GM18517 (cell line): ENCODE measurements at regions not wholly inside any gene's neighbourhood (a gene's known extent, or its start where the extent isn't known, plus 50 kb on each side); places are given as distances from the start of the nearest gene placed in this dataset.
A peak's percentile ranks its signal among the peaks of the same experiment; 100 is the strongest.

Experiments
- ATAC-seq: cut with Tn5 transposase; IDR thresholded peaks from one replicate; pipeline ENCODE4 v1.9.1; 2021; ENCODE audit warnings: mild to moderate bottlenecking, moderate library complexity; ENCODE audit not compliant: unreplicated experiment

GRCh38 chr3:81931265-81932251 lies 170.1 kb upstream of the GBE1 start:
- ATAC-seq, result no peak

GRCh38 chr3:81929697-81930096 lies 168.3 kb upstream of the GBE1 start:
- no peak for ATAC-seq

GRCh38 chr3:81927811-81928210 lies 166.4 kb upstream of the GBE1 start:
- ATAC-seq, result no peak

GRCh38 chr3:81925385-81925784 lies 163.9 kb upstream of the GBE1 start:
- ATAC-seq, result no peak

- no peak for ATAC-seq
Observed at GRCh38 chr3:81923038-81923437, 161.6 kb upstream of the GBE1 start.

GRCh38 chr3:81922404-81922803 lies 161.0 kb upstream of the GBE1 start:
- ATAC-seq, result no peak

- no peak for ATAC-seq
Observed at GRCh38 chr3:81920816-81921215, 159.4 kb upstream of the GBE1 start.

GRCh38 chr3:81916890-81917289 lies 155.4 kb upstream of the GBE1 start:
- no peak for ATAC-seq

- no peak for ATAC-seq
Observed at GRCh38 chr3:81913886-81914663, 152.6 kb upstream of the GBE1 start.

- ATAC-seq, result no peak
Observed at GRCh38 chr3:81911221-81911620, 149.8 kb upstream of the GBE1 start.

GRCh38 chr3:81910244-81910852 lies 148.9 kb upstream of the GBE1 start:
- ATAC-seq, result peak; percentile 61

GRCh38 chr3:81909796-81910195 lies 148.4 kb upstream of the GBE1 start:
- no peak for ATAC-seq

- ATAC-seq, result no peak
Observed at GRCh38 chr3:81908561-81908960, 147.1 kb upstream of the GBE1 start.

- ATAC-seq, result no peak
Observed at GRCh38 chr3:81898336-81898735, 136.9 kb upstream of the GBE1 start.

- no peak for ATAC-seq
Observed at GRCh38 chr3:81894598-81894997, 133.2 kb upstream of the GBE1 start.

- no peak for ATAC-seq
Observed at GRCh38 chr3:81891055-81891895, 129.8 kb upstream of the GBE1 start.

GRCh38 chr3:81888914-81889557 lies 127.6 kb upstream of the GBE1 start:
- no peak for ATAC-seq

- no peak for ATAC-seq
Observed at GRCh38 chr3:81887448-81887847, 126.0 kb upstream of the GBE1 start.

GRCh38 chr3:81886081-81886480 lies 124.6 kb upstream of the GBE1 start:
- ATAC-seq, result no peak

GRCh38 chr3:81884791-81885190 lies 123.3 kb upstream of the GBE1 start:
- ATAC-seq, result no peak
